ENCODE measurements at regions not wholly inside any gene's neighbourhood (a gene's known extent, or its start where the extent isn't known, plus 50 kb on each side); places are given as distances from the start of the nearest gene placed in this dataset.

- TF ChIP-seq CREB1 (IDR thresholded peaks at IDR 0.05; ENCODE audit: low read depth) = no peak
- no peak for TF ChIP-seq MAX (IDR thresholded peaks at IDR 0.05)
- no peak for TF ChIP-seq CEBPB (IDR thresholded peaks at IDR 0.05)
- no peak for TF ChIP-seq EGR1 (IDR thresholded peaks at IDR 0.05)
- TF ChIP-seq YY1 (IDR thresholded peaks at IDR 0.05; ENCODE audit: low read depth) = no peak
- TF ChIP-seq, protein P1, sequence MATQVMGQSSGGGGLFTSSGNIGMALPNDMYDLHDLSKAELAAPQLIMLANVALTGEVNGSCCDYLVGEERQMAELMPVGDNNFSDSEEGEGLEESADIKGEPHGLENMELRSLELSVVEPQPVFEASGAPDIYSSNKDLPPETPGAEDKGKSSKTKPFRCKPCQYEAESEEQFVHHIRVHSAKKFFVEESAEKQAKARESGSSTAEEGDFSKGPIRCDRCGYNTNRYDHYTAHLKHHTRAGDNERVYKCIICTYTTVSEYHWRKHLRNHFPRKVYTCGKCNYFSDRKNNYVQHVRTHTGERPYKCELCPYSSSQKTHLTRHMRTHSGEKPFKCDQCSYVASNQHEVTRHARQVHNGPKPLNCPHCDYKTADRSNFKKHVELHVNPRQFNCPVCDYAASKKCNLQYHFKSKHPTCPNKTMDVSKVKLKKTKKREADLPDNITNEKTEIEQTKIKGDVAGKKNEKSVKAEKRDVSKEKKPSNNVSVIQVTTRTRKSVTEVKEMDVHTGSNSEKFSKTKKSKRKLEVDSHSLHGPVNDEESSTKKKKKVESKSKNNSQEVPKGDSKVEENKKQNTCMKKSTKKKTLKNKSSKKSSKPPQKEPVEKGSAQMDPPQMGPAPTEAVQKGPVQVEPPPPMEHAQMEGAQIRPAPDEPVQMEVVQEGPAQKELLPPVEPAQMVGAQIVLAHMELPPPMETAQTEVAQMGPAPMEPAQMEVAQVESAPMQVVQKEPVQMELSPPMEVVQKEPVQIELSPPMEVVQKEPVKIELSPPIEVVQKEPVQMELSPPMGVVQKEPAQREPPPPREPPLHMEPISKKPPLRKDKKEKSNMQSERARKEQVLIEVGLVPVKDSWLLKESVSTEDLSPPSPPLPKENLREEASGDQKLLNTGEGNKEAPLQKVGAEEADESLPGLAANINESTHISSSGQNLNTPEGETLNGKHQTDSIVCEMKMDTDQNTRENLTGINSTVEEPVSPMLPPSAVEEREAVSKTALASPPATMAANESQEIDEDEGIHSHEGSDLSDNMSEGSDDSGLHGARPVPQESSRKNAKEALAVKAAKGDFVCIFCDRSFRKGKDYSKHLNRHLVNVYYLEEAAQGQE (IDR thresholded peaks at IDR 0.05; ENCODE audit: low read depth) = no peak
- TF ChIP-seq TCF12 (IDR thresholded peaks at IDR 0.05; ENCODE audit: low read depth) = no peak
- TF ChIP-seq ZBTB7A (IDR thresholded peaks at IDR 0.05; ENCODE audit: low read depth) = no peak
- TF ChIP-seq NFIC (IDR thresholded peaks at IDR 0.05) = no peak
- TF ChIP-seq RAD21 (IDR thresholded peaks at IDR 0.05; ENCODE audit: low read depth) = no peak
- no peak for TF ChIP-seq USF1 (IDR thresholded peaks at IDR 0.05)
- no peak for TF ChIP-seq EP300 (IDR thresholded peaks at IDR 0.05; ENCODE audit: borderline replicate concordance)
- no peak for TF ChIP-seq FOXM1 (IDR thresholded peaks at IDR 0.05; ENCODE audit: borderline replicate concordance, low read depth)
- no peak for TF ChIP-seq TEAD4 (IDR thresholded peaks at IDR 0.05)
- no peak for TF ChIP-seq TAF1 (IDR thresholded peaks at IDR 0.05; ENCODE audit: low read depth)
Measured at GRCh38 chr20:7723284-7723683, 217.0 kb downstream of the HAO1 start.

- TF ChIP-seq FOXM1 (IDR thresholded peaks at IDR 0.05; ENCODE audit: borderline replicate concordance, low read depth) = no peak
- TF ChIP-seq EP300 (IDR thresholded peaks at IDR 0.05; ENCODE audit: borderline replicate concordance) = no peak
- TF ChIP-seq TAF1 (IDR thresholded peaks at IDR 0.05; ENCODE audit: low read depth) = no peak
- no peak for TF ChIP-seq ZBTB7A (IDR thresholded peaks at IDR 0.05; ENCODE audit: low read depth)
- TF ChIP-seq, protein P1 (IDR thresholded peaks at IDR 0.05; ENCODE audit: low read depth) = no peak
- TF ChIP-seq CEBPB (IDR thresholded peaks at IDR 0.05) = no peak
- TF ChIP-seq RAD21 (IDR thresholded peaks at IDR 0.05; ENCODE audit: low read depth) = no peak
- no peak for TF ChIP-seq TCF12 (IDR thresholded peaks at IDR 0.05; ENCODE audit: low read depth)
- TF ChIP-seq CREB1 (IDR thresholded peaks at IDR 0.05; ENCODE audit: low read depth) = no peak
- TF ChIP-seq EGR1 (IDR thresholded peaks at IDR 0.05) = no peak
- no peak for TF ChIP-seq TEAD4 (IDR thresholded peaks at IDR 0.05)
Measured at GRCh38 chr20:7728338-7728737, 211.9 kb downstream of the HAO1 start.

DNA sequence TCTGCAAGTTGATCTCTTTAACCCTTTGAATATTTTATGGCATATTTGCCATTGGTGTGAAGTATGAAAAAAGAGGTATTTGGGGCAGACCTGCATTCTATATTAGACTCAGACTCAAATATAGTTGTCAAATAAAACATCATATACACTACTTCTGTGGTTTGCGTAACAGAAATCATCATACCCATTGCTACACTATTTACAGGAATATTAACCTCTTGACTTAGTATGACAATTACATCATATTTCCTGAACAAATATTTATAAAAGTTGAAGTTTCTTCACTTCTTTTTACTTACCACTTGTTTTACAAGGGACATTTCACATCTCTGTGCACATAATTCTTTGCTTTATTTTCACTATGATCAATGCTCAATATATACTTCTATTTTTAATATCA lies 206.0 kb downstream of the HAO1 start:
- TF ChIP-seq ZBTB7A (IDR thresholded peaks at IDR 0.05; ENCODE audit: low read depth) (no peak), USF1 (IDR thresholded peaks at IDR 0.05) (no peak), CREB1 (IDR thresholded peaks at IDR 0.05; ENCODE audit: low read depth) (no peak), FOXM1 (IDR thresholded peaks at IDR 0.05; ENCODE audit: borderline replicate concordance, low read depth) (no peak), YY1 (IDR thresholded peaks at IDR 0.05; ENCODE audit: low read depth) (no peak), EP300 (IDR thresholded peaks at IDR 0.05; ENCODE audit: borderline replicate concordance) (no peak), TAF1 (IDR thresholded peaks at IDR 0.05; ENCODE audit: low read depth) (no peak), MAX (IDR thresholded peaks at IDR 0.05) (no peak), EGR1 (IDR thresholded peaks at IDR 0.05) (no peak), RAD21 (IDR thresholded peaks at IDR 0.05; ENCODE audit: low read depth) (no peak), CEBPB (IDR thresholded peaks at IDR 0.05) (no peak), NFIC (IDR thresholded peaks at IDR 0.05) (no peak), TEAD4 (IDR thresholded peaks at IDR 0.05) (no peak), TCF12 (IDR thresholded peaks at IDR 0.05; ENCODE audit: low read depth) (no peak)
- TF ChIP-seq, protein P1 (IDR thresholded peaks at IDR 0.05; ENCODE audit: low read depth) = no peak

DNA sequence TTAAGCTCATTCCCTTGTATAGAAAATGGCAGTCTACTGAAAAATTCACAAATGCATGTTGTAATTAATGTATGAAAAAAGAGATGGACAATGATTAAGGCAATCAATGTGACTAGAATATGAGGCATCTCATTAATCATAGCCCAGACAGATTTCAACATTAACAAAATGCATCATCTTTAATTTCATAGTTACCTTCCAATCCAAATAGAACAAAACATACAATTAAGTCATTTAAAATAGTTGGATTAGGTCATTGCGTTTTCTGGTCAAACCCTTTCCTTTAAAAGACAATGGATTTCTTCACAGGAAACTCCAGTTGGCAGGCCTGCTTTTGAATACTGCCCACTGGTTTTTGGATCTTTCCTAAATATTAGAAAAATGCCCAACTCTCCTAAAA lies 203.9 kb downstream of the HAO1 start:
- TF ChIP-seq YY1 (IDR thresholded peaks at IDR 0.05; ENCODE audit: low read depth) = no peak
- no peak for TF ChIP-seq RAD21 (IDR thresholded peaks at IDR 0.05; ENCODE audit: low read depth)
- no peak for TF ChIP-seq CEBPB (IDR thresholded peaks at IDR 0.05)
- no peak for TF ChIP-seq TEAD4 (IDR thresholded peaks at IDR 0.05)
- no peak for TF ChIP-seq USF1 (IDR thresholded peaks at IDR 0.05)
- TF ChIP-seq, protein P1 (IDR thresholded peaks at IDR 0.05; ENCODE audit: low read depth) = no peak
- TF ChIP-seq EGR1 (IDR thresholded peaks at IDR 0.05) = no peak
